ENCODE measurements at regions not wholly inside any gene's neighbourhood (a gene's known extent, or its start where the extent isn't known, plus 50 kb on each side); places are given as distances from the start of the nearest gene placed in this dataset.
A peak's percentile ranks its signal among the peaks of the same experiment; 100 is the strongest.

GRCh38 chr7:36047091-36047658 lies 105.9 kb upstream of the EEPD1 start (continued):
- TF ChIP-seq ESRRA (IDR thresholded peaks at IDR 0.05; ENCODE audit: borderline replicate concordance, low read depth) (no peak), NR3C1 (CRISPR knock-in tag; IDR thresholded peaks at IDR 0.05) (no peak), CHD1 (IDR thresholded peaks at IDR 0.05; ENCODE audit: low read length) (no peak), ARHGAP35 (IDR thresholded peaks at IDR 0.05; ENCODE audit: partially characterized antibody) (no peak), NELFE (IDR thresholded peaks at IDR 0.05; ENCODE audit: insufficient read depth, insufficient read length) (no peak), RBM14 (IDR thresholded peaks at IDR 0.05; ENCODE audit: borderline replicate concordance, insufficient read depth, low read depth, low read length) (no peak), ZNF3 (CRISPR knock-in tag; IDR thresholded peaks at IDR 0.05) (no peak), CTCFL (IDR thresholded peaks at IDR 0.05; ENCODE audit: borderline replicate concordance, insufficient read depth, low read depth, low read length, poor library complexity, severe bottlenecking) (peak; percentile 88), ZNF134 (CRISPR knock-in tag; conservative IDR thresholded peaks at IDR 0.05) (no peak), EZH2 (IDR thresholded peaks at IDR 0.05; ENCODE audit: borderline replicate concordance, low read depth, low read length) (no peak), ZNF77 (CRISPR knock-in tag; IDR thresholded peaks at IDR 0.05) (no peak), ZNF398 (CRISPR knock-in tag; IDR thresholded peaks at IDR 0.05) (no peak)
